Pulmonary artery endothelial cell (primary cell): ENCODE measurements at regions not wholly inside any gene's neighbourhood (a gene's known extent, or its start where the extent isn't known, plus 50 kb on each side); places are given as distances from the start of the nearest gene placed in this dataset.

ENCODE experiments used
- DNase-seq: peaks from one replicate; pipeline ENCODE4 v3.0.0-alpha.2; 2011; ENCODE audit warnings: low read depth, low spot score

DNA sequence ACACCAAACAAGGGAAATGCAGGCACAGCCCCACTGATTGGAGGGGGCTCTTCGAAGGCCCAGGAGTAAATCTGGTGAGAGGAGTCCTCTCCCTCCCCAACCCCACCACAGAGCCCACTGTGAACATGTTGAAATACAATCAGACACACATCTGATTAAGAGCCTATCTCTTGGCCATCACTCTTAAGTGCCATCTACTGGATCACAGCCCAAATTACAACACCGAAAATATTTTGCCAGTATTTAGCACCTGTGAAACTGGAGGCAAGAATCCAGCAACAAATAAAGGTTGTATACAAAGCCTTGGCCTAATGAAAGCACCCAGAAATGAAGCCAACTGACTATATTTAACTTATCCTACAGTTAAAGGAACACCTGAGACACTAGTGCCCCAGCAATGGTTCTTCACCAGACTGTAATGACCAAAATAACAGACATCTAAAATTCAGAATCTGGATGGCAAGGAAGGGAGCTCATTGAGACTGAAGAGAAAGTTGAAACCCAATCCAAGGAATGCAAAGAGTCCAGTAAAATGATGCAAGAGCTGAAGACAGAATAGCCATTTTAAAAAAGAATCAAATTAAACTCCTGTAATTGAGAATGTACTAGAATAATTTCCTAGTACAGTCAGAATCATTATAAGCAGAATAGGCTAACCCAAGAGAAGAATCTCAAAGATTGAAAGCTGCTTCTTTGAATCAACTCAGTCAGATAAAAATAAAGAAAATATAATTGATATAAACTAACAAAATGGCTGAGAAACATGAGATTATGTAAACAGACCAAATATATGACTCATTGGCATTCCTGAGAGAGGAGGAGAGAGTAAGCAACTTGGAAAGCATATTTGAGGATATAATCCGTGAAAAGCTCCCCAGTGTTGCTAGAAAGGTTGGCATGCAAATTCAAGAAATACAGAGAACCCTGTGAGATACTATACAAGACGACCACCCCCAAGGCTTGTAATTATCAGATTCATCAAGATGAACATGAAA lies 1117.0 kb downstream of the FLRT2 start:
- DNase-seq, result no peak

DNA sequence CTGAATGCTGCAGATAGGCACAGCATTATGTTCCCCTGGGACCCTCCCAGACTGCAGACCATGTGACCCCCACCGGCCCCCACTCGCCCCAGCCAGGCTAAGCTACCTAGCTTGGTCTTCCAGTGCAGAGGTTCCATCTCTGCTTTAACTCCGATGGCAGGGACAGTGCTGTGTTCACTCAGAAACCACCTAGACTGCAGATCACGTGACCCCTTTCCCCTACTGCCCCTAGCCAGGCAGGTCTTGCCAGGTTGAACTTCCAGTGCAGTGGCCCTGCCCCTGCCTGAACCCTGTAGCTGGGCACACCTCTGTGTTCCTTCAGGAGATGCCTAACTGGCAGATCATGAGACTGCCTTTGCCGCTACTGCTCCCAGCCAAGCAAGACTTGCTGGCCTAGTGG lies 1116.2 kb downstream of the FLRT2 start:
- DNase-seq, result no peak

DNA sequence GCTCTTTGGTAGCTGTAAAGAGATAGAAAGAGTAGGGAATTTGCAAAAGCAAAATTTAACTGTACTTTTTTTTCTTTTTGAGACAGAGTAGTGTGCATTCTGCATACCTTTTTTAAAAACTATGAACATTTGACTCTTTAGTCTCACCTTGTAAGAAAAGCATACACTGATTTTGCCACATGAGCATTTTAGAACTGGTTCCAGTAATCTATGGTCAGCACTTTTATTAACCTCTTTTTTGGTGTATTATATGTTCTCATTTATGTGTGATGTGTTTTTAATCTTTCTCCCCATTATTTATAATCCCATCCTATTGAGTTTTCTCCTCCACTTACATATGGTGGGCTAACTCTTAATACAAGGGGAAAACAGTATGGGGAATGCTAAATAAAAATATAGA lies 1111.4 kb downstream of the FLRT2 start:
- no peak for DNase-seq

DNA sequence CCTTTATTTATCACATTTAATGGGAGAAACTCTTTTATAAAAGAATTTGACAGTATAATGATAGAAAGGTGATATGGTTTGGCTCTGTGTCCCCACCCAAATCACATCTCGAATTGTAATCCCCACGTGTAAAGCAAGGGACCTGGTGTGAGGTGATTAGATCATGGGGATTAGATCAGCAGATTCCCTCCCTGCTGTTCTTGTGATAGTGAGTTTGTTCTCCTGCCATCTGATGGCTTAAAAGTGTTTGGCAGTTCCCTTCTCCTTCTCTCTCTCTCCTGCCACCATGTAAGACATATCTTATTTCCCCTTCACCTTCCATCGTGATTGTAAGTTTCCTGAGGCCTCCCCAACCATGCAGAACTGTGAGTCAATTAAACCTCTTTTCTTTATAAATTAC lies 1110.3 kb downstream of the FLRT2 start:
- DNase-seq, result no peak

DNA sequence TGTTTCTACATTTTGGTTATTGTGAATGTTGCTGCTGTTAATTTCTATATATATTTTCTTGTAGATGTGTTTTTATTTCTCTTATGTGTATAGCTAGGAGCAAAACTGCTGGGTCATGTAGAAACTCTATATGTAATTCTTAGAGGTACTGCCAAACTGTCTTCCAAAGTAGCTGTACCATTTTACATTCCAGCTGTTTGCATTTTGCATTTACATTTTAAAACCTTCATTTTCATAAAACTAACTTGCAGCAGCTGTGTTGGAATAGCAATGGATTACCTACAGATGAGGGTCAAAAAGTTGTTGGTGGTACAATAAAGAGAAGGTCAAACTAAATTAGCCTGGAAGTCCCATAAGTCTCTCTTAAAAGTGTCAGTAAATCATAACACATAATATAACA lies 1109.7 kb downstream of the FLRT2 start:
- DNase-seq, result no peak

DNA sequence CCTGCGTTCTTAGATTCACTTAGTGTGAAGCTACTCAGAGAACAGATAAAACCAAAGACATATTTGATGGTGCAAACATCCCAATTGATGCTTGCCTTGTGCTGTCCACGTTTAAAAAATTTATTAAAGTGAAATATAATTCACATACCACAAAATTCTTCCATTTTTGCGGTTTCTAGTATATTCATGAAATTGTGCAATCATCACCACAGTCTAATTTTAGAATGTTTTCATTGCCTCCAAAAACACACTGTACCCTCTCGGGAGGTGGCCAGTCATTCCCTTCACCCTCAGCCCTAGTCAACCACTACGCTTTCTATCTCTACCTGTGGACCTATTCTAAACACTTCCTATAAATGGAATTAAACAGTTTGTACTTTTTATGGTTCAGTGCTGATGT lies 1109.2 kb downstream of the FLRT2 start:
- DNase-seq, result no peak

DNA sequence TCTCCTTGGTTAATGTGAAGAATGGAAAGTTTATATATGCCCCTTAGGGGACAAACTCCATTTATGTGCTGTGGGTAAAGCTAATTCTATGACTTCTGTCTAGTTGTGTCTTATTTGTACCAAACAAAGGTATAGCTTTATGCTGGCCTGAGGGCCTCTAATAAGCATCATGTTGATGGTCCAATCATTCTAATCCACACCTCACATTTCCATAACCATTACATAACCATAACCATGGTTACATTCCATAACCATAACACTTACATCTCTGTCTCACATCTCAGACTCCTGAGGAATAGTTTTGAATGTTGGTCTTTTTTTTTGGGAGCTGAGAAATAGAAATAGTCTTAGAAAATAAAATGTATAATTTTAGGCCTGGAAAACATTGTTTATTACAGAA lies 1097.1 kb downstream of the FLRT2 start:
- DNase-seq, result no peak

DNA sequence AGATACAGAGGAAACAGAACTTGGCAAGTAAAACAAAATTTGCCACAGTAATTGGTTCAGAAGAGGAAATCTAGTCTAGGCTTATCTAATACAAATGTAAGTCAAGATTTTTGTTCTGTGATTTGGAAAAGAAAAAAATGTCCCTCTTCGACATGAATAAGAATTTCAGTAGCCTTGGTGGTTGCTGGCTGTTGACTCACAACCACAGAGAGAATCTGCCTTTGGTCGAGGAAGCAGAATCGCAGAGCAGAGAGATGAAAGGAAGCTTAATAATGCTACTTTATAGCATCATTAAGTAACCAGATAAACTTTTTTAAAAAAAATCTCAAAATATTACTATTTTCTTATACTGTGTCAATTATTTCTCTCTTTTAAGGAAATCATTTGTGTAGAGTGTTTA lies 1096.6 kb downstream of the FLRT2 start:
- DNase-seq, result no peak

DNA sequence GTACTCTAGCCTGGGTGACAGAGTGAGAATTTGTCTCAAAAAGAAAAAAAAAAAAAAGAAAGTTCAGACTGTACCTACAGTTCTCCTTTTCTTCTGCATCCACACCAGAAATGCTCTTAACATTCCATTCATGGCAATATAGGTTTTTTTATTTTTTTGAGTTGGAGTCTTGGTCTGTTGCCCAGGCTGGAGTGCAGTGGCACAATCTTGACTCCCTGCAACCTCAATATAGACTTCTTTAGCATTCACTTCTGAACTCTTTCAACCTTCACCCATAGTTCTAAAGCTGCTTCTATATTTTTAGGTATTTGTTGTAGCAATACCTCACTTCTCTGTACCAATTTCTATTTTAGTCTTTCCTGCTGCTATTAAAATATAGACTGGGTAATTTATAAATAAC lies 1095.7 kb downstream of the FLRT2 start:
- DNase-seq, result no peak

DNA sequence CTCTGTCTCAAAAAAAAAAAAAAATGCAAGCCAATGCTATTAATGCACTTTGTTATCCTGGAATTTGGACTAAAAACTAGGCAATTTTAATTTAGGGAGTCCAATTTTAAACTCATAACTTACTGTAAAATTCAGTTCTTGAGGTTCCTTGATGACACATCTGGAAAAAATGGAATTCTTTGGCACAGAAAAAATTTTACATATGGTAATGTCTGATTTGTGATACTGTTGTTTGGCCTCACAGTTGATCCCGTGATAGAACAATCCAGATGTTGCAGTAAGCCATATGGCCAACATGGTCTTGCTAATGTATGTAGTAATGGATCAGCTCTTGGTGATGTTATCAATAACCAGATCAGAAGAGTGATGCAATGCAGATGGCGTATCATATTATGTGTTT lies 1089.8 kb downstream of the FLRT2 start:
- no peak for DNase-seq

DNA sequence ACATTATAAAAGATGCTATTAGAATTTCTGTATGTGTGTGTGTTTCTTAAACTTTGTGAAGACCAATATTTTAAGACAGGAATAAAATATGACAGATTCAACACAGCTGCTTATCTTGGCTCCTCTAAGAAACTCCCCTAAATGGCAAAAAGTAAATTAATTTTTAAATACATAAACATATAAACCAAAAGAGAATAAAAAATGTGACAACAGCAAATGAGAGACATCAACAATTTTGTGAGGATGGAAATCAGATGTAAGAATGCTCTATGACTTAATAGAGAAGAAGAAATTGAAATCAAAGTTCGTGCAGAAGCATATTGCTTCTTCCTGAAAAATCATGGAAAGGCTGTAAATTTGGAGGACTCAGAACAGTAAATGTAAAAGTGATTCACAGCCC lies 1083.8 kb downstream of the FLRT2 start:
- no peak for DNase-seq

DNA sequence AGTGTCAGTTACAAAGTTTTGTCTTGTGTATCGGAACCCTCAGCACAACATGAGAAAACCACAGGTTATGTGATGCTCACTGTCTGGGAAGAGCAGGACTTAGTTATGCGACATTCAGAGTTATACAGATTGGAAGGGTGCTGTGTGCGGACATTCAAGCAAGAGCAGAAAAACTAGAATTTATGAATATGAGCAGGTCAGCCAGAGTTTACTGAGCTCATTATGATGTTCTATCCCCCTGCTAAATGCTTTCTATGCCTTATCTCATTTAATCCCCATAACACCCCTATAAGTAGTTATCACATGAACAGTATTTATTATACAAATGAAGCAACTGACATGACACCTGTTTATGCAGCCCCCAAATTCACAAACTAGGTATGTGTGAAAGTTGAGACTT lies 1083.2 kb downstream of the FLRT2 start:
- no peak for DNase-seq

DNA sequence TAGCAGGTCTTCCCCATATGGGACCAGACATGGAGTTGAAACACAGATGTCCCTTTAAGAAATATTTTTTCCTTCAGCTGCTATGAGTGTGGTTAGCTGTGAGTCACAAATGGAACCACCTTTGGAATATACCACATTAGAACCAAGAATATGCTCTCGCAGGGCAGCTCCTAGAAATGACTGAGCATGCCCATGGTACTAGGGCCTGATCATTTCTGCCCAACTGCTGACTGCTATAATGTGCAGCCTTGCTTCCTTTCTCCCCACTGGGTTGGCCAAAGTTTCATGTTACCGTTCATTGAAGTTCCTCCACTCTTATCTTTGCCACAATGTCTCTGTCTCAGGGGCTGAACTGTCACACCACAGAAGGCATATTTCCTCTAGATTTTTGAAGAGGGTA lies 1074.6 kb downstream of the FLRT2 start:
- no peak for DNase-seq

DNA sequence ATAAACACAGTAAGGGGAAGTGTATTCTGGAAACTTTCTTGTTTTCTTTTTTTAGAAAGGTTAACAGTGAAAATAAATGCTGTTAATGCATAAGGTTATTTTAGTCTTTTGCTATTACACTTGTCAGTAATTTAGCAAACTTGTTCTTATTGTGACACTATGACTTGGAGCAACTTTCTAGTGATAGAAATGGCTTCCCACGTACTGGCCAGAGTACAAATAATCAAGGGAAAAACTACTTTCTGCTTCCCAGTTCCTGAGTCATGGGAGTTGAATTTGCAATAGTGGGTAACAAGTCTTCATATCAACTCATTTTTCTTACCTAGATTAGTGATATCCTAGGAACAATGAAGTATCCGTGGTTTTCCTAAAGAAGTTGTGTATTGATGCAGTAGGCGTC lies 1072.3 kb downstream of the FLRT2 start:
- DNase-seq, result no peak

DNA sequence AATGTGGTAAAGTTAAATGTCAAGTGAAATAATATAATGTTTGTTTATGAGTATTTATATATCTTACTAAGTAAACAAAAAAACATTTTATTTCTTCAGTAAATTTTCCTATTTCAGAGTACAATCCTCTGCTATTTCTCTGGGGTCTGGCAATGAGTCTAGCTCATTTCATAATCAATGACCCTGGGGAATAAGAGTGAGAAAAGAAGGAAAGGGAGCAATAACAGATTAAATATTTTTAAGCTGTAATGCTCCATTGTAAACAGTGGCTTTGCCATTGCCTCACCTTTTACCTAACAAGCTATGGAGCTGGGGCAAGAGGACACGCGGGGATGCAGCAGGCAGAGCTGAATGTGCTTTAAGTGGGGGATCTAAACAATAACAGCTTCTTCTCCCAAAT lies 1071.9 kb downstream of the FLRT2 start:
- no peak for DNase-seq

DNA sequence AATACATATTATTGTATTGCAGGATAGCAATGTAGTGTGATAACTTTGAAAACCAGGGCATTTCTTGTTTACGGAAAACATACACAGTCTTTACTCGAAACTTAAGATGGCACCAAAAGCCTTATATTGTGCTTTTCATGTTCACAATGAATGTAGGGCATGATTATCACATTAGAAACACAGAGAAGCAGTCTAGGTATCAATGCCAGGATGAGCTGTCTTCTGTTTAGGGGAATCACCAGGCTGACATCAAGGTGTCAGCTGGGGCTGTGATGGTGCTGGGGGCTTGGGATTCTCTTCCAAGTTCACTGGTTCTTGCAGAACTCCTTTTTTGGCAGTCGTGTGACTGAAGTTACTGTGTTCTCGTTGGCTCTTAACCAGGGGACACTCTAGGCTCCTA lies 1067.3 kb downstream of the FLRT2 start:
- no peak for DNase-seq

DNA sequence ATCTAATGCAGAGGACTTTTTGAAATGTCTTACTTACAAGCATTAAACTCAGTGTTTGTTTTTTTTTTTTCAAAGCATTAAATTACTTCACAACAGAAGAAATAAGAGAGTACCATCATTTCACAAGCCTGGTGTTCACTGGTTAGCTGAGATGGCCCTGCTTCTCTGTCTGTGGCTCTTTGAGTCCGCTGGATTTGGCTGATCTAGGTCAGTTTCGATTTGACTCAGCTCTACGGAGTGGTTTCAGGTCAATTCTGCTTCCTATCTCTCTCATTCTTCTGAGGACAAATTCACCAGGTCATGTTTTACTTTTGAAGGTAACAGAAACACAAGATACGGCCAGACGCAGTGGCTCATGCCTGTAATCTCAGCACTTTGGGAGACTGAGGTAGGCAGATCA lies 1066.1 kb downstream of the FLRT2 start:
- no peak for DNase-seq

DNA sequence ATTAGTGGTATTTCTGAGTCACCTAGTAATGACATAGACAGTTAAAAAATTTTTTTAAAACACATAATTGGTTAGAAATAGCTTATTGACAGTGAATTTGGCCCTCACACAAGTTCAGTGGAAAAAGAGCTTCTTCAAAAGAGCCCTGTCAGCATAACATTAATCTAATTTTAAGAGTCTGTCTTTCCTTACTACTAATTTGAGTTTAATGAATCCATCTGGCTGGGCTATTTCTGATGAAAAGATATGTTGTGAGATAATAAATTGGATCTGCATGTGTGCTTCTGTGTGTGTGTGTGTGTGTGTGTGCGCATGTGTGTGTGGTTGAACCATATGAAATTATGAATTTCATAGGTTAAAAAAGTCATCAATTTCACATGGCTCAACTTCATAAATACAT lies 1045.2 kb downstream of the FLRT2 start:
- DNase-seq, result no peak

DNA sequence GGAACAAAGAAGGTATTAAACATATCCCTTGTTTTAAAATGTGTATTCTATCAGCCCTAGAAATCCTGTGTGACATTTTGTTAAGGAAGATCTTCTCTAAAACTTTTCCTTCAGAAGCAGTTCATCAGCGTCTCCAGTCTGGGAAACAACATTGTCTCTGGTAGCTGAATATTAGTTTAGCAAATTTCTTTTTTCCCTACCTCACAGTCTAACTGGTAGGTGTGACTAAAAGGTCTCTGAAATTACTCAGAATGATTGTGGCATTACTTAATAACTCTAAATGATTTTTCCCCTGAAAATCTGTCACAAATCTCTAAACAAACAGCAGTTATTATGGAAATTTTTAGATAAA lies 1044.8 kb downstream of the FLRT2 start:
- DNase-seq, result no peak

DNA sequence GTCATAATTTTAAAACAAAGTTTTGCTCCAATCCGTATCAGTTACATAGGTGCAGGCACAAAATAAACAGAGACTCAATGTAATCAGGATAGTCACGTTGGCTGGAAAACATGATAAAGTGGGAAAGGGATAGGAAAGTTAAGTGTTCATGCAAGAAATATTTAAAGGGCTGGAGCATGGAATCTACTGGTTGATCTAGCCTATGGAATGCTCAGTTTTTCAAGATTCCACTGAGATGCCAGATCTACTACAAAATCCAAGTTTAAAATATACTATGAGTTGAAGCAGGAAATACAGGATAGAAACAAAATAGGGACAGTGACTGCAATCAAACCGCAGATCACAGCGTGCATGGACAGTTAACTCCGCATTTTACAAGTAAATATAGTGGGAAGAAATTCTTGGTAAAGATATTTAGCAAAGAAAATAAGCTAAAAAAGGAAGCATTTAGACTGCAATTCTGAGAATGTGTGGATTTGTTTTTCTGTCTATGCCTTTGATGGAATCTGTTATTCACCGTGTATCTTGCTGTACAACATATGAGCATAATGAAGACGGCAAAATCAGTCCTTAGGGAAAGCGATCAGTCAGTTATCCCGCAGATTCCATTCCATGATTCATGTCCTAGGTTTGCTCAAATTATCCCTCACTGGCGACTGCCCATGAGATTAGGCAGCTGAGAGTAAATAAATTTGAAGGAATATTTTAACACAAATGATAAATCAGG lies 1044.3 kb downstream of the FLRT2 start:
- no peak for DNase-seq

DNA sequence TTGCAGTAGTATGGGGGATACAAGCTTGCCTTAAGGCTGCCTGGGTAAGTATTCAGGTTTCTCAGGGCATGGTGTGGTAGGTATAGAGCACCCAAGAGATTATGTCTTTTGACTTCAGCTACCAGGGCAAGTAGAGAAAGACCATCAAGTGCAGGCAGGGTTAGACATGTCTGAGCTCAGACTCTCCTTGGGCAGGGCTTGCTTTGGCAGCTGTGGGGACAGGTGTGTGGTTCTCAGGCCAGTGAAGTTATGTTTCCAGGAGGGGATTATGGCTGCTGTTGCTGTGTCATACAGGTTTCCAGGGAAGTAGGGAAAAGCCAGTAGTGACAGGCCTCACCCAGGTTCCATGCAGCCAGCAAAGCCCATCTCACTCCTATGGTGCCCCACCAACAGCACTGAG lies 1040.4 kb downstream of the FLRT2 start:
- no peak for DNase-seq

DNA sequence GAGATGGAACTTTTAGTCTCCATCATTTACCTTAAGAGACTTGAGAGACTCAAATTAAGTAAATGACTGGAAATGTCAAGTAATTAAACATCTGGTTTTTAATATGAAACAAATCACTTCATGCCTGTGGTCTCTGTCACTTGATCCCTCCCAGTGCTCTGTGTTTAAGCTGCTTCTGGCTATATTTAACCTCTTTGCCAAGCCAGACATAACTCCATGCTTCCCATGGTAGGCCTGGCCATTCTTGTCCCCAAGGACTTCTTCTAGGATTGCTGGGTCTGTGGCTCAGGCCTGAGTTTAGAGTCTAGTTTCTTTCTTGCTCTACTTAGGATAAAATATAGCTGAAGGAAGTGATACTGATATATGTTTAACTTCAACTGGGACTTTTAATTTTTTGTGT lies 1013.6 kb downstream of the FLRT2 start:
- DNase-seq, result no peak

DNA sequence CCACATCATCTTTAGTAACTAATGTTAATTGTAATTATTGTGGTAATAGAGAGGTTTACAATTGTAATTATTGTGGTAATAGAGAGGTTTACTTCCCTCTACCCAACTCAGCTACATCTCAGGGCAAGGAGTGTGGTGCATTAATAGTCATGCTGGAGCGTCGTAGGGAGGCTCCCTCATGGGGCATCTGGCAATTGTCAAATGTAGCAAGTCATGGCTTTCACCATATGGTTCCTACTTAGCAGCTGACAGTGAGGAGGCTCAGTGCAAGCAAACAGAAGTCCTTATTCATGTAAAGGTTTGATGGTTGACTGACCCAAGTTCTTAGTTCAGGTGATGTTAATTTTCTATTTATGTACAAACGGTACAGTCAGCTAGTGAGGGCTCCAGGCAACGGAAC lies 1012.0 kb downstream of the FLRT2 start:
- no peak for DNase-seq
